MCF 10A (cell line): ENCODE measurements at regions not wholly inside any gene's neighbourhood (a gene's known extent, or its start where the extent isn't known, plus 50 kb on each side); places are given as distances from the start of the nearest gene placed in this dataset.

ENCODE experiments used
- BruUV-seq: library from RNA; stranded (reverse); fragments of 400-500 nt; replicated peaks from 2 replicates; lab custom pipeline; 2021; lab: Mats Ljungman, UMichigan
- CTCF ChIA-PET: fragments of 300-600 bp; sonication (Branson Sonifier 250); formaldehyde crosslinking; extraction: SDS; loops from one replicate; lab custom pipeline; 2021; ENCODE audit warnings: antibody characterized with exemption, inconsistent platforms; lab: Yijun Ruan, JAX
- POLR2A ChIA-PET: fragments of 300-600, 350-650 bp; sonication (Branson Sonifier 250); formaldehyde crosslinking; extraction: SDS; loops from one replicate; lab custom pipeline; 2020; ENCODE audit warnings: antibody characterized with exemption, inconsistent platforms; lab: Yijun Ruan, JAX
- DNase-seq: peaks from one replicate; pipeline ENCODE4 v3.0.0-alpha.2; 2018; ENCODE audit not compliant: unreplicated experiment
- H3K27ac Mint-ChIP-seq: one replicate; pipeline ENCODE4 v1.8.0; 2022; ENCODE audit warnings: mild to moderate bottlenecking, low read depth, mixed read lengths; ENCODE audit not compliant: unreplicated experiment
- H3K27me3 Mint-ChIP-seq: one replicate; pipeline ENCODE4 v1.8.0; 2022; ENCODE audit warnings: mixed read lengths; ENCODE audit not compliant: insufficient read depth, unreplicated experiment
- H3K36me3 Mint-ChIP-seq: one replicate; pipeline ENCODE4 v1.8.0; 2022; ENCODE audit warnings: mild to moderate bottlenecking, moderate library complexity, mixed read lengths; ENCODE audit not compliant: insufficient read depth, unreplicated experiment
- H3K4me1 Mint-ChIP-seq: one replicate; pipeline ENCODE4 v1.8.0; 2022; ENCODE audit warnings: mixed read lengths; ENCODE audit not compliant: insufficient read depth, unreplicated experiment
- H3K4me3 Mint-ChIP-seq: one replicate; pipeline ENCODE4 v1.8.0; 2022; ENCODE audit warnings: mild to moderate bottlenecking, moderate library complexity, mixed read lengths; ENCODE audit not compliant: unreplicated experiment
- H3K9me3 Mint-ChIP-seq: one replicate; pipeline ENCODE4 v1.8.0; 2022; ENCODE audit warnings: mixed read lengths; ENCODE audit not compliant: unreplicated experiment
- intact Hi-C: fragments of 100-400 bp; cut with micrococcal nuclease; formaldehyde crosslinking; loops from 2 replicates; pipeline ENCODE4 v1.14.1; 2022
- TF ChIP-seq, protein P1 (sequence below): fragments of 200-600 bp; IDR thresholded peaks from one replicate; pipeline ENCODE4 v1.8.0; 2022; ENCODE audit warnings: antibody characterized with exemption, mild to moderate bottlenecking; ENCODE audit not compliant: unreplicated experiment

GRCh38 chr2:71951083-71951468, 196.6 kb downstream of the CYP26B1 start:
- intact Hi-C loops, result no loop called here
- no peak overlapping the region for H3K4me3 Mint-ChIP-seq
- no peak for DNase-seq
- BruUV-seq, result no TSS peak
- no peaks in the 10 kb centered on the region for H3K36me3 Mint-ChIP-seq
- TF ChIP-seq, protein P1, sequence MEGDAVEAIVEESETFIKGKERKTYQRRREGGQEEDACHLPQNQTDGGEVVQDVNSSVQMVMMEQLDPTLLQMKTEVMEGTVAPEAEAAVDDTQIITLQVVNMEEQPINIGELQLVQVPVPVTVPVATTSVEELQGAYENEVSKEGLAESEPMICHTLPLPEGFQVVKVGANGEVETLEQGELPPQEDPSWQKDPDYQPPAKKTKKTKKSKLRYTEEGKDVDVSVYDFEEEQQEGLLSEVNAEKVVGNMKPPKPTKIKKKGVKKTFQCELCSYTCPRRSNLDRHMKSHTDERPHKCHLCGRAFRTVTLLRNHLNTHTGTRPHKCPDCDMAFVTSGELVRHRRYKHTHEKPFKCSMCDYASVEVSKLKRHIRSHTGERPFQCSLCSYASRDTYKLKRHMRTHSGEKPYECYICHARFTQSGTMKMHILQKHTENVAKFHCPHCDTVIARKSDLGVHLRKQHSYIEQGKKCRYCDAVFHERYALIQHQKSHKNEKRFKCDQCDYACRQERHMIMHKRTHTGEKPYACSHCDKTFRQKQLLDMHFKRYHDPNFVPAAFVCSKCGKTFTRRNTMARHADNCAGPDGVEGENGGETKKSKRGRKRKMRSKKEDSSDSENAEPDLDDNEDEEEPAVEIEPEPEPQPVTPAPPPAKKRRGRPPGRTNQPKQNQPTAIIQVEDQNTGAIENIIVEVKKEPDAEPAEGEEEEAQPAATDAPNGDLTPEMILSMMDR, result no peak
- peaks cover 37% of the 10 kb centered on the region for H3K4me1 Mint-ChIP-seq
- ChIA-PET POLR2A (no interaction called here), CTCF (interaction anchor here (0.6 to 1.5 kb wide), 6 partner anchors 9 to 403 kb away, joined by 3 to 5 read pairs (median 4); no protein-coding TSS in a partner anchor)
- H3K9me3 Mint-ChIP-seq, result no peaks in the 10 kb centered on the region
- no peaks in the 10 kb centered on the region for H3K27me3 Mint-ChIP-seq
- H3K27ac Mint-ChIP-seq, result no peak overlapping the region

GRCh38 chr2:71950256-71951082, 197.2 kb downstream of the CYP26B1 start:
- ChIA-PET CTCF (interaction anchor here (0.6 to 1.5 kb wide), 5 partner anchors 26 to 402 kb away, joined by 3 to 5 read pairs (median 3); no protein-coding TSS in a partner anchor), POLR2A (no interaction called here)
- Mint-ChIP-seq H3K27me3 (no peaks in the 10 kb centered on the region), H3K4me1 (peaks cover 37% of the 10 kb centered on the region), H3K4me3 (no peak overlapping the region), H3K36me3 (no peaks in the 10 kb centered on the region), H3K9me3 (no peaks in the 10 kb centered on the region), H3K27ac (no peak overlapping the region)
- no TSS peak for BruUV-seq
- peak; percentile 87 for DNase-seq
- TF ChIP-seq, protein P1, result no peak
- intact Hi-C loops, result no loop called here

DNA sequence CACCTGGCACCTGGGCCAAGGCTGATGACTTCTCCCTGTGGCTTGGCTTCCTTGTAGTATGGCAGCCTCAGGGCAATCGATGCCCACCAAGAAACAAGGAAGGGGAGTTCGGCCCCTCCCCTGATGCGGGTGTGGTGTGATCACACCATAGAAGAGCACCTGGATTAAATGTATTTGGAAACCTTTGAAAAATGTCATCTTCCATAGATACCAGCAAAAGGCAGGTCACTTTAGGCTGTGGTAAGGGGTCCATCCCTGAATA, 198.2 kb downstream of the CYP26B1 start:
- ChIA-PET POLR2A (no interaction called here), CTCF (interaction anchor here (0.6 to 1.5 kb wide), 3 partner anchors 25 to 401 kb away, joined by 3 to 5 read pairs (median 5); no protein-coding TSS in a partner anchor)
- no peaks in the 10 kb centered on the region for H3K9me3 Mint-ChIP-seq
- no peak overlapping the region for H3K4me3 Mint-ChIP-seq
- no peaks in the 10 kb centered on the region for H3K36me3 Mint-ChIP-seq
- H3K4me1 Mint-ChIP-seq, result peaks cover 37% of the 10 kb centered on the region
- intact Hi-C loops, result no loop called here
- no peaks in the 10 kb centered on the region for H3K27me3 Mint-ChIP-seq
- DNase-seq, result no peak
- no peak overlapping the region for H3K27ac Mint-ChIP-seq
- BruUV-seq, result no TSS peak
- TF ChIP-seq, protein P1, result no peak

DNA sequence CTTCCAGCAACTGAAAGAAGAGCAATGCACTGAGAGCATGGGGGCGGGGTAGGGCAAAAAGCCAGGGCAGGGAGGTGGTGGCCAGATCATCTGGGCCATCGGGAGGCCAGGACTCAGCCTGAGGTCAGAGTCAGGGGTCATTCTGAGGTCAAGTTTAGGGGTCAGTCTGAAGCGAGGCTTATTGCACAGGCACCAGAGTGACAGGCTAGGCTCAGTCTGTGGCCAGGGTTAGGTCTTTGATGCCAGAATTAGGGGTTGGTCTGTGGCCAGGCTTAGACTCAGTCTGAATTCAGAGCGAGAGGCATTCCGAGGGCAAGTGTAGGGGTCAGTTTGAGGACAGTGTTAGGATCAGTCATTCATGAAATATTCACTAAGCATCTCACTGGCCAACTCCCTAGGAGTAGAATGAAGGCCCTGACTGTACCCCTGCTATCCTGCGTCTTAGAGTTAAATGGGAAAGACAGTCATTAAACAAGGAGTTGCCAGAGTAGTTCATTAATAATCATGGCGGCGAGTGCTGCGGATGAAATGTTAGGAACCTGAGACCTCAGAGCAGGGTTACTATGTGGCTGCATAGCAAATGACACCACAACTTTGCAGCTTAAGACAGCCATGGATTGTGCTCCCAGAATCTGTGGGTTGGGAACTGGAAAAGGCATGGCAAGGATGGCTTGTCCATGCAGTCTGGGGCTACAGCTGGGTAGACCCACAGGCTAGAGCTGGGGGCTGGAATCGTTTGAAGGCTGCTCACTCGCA, 198.7 kb downstream of the CYP26B1 start:
- ChIA-PET POLR2A (interaction anchor here (0.6 kb wide), 1 partner anchor 191 kb away, joined by 3 read pairs; no protein-coding TSS in a partner anchor), CTCF (interaction anchor here (1.4 kb wide), 1 partner anchor 24 kb away, joined by 3 read pairs; no protein-coding TSS in a partner anchor)
- Mint-ChIP-seq H3K27ac (no peak overlapping the region), H3K4me1 (peaks cover 37% of the 10 kb centered on the region), H3K36me3 (no peaks in the 10 kb centered on the region), H3K4me3 (no peak overlapping the region), H3K27me3 (no peaks in the 10 kb centered on the region), H3K9me3 (no peaks in the 10 kb centered on the region)
- peak; percentile 38 for DNase-seq
- intact Hi-C loops, result no loop called here
- TF ChIP-seq, protein P1, result no peak
- no TSS peak for BruUV-seq
